ENCODE measurements at regions not wholly inside any gene's neighbourhood (a gene's known extent, or its start where the extent isn't known, plus 50 kb on each side); places are given as distances from the start of the nearest gene placed in this dataset.

DNA sequence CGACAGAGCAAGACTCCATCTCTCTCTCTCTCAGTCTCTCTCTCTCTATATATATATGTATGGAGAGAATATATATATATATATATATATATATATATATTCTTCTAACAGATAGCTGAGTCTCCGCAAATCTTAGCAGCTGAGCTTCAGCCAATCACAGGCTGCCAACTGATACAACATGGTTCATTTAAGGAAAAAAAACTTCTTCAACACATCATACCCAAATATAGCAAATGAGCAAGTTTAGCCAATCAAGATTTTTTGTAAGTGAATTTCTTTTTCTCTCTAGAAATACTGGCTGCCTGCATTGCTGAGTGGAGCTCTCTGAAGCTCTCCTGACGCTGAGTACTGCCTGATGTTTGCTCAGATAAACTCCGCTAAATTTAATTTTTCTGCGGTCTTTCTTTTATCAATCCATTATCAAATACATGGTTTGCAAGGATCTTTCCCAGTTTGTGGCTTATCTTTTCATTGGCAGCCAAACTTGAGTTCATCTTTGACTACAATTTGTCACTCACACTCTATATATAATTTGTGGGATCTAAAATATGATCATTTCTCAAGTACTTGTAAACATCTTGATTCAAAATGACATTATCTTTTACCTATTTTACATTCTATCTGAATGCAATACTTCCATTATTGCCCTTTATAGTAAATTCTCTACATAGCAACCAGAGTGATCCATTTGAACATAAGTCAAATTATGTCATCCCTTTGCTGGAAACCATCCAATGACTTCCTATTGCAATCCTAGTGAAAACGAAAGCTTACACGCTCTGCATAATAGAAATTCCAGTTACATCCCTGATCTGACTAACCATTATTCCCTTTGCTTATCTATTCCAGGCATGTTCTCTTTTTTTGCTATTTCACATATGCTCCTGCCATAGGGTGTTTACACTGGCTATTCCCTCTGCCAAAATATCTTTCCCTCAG lies 2131.7 kb downstream of the MRPL39 start:
- Histone ChIP-seq H3K4me3 (replicated peaks in 1 of 3; ENCODE audit: insufficient read depth in 1 of 3, low read depth in 1 of 3, low read length in 3 of 3) (no peak overlapping the region), H3K9me3 (replicated peaks; ENCODE audit: control insufficient read depth, insufficient read depth, low read length) (no peaks in the 10 kb centered on the region), H3K4me2 (ENCODE audit: insufficient read depth, low read length) (no peak overlapping the region), H3K9ac (replicated peaks; ENCODE audit: extremely low read depth, insufficient read depth, low read length) (no peak overlapping the region), H3K4me1 (ENCODE audit: control insufficient read depth, extremely low read depth, insufficient read depth, low read length) (no peaks in the 10 kb centered on the region), H3K79me2 (ENCODE audit: control insufficient read depth, insufficient read depth, low read length) (no peaks in the 10 kb centered on the region), H4K20me1 (replicated peaks; ENCODE audit: control insufficient read depth, extremely low read depth, insufficient read depth, low read length) (no peaks in the 10 kb centered on the region), H2AFZ (ENCODE audit: low read depth, low read length) (no peak overlapping the region), H3K27me3 (ENCODE audit: control insufficient read depth in 2 of 2, insufficient read depth in 2 of 2, low read length in 2 of 2) (no peaks in the 10 kb centered on the region), H3K27ac (ENCODE audit: insufficient read depth, low read depth, low read length) (no peak overlapping the region), H3K9me1 (replicated peaks; ENCODE audit: control insufficient read depth, extremely low read depth, insufficient read depth, low read length) (no peaks in the 10 kb centered on the region), H3K36me3 (ENCODE audit: control insufficient read depth in 2 of 2, extremely low read depth in 1 of 2, insufficient read depth in 2 of 2, low read length in 2 of 2) (no peaks in the 10 kb centered on the region)
- ChIA-PET CTCF (no interaction called here), POLR2A (no interaction called here)
- dilution Hi-C loops (cut with MboI; ENCODE audit: extremely low pct_ligation_motif_present, low sequenced_read_pairs) = no loop called here
- intact Hi-C loops (cut with micrococcal nuclease) = no loop called here
- TF ChIP-seq GATA2 (IDR thresholded peaks at IDR 0.05; ENCODE audit: insufficient read depth, insufficient read length, low read depth, low read length) = no peak
- TF ChIP-seq POLR2AphosphoS5 (IDR thresholded peaks at IDR 0.05; ENCODE audit: insufficient read depth, low read depth, low read length) = no peak
- no peak for TF ChIP-seq MAX (IDR thresholded peaks at IDR 0.05; ENCODE audit: insufficient read depth, insufficient read length)
- TF ChIP-seq FOS (IDR thresholded peaks at IDR 0.05; ENCODE audit: borderline replicate concordance, insufficient read depth, low read length) = no peak
- no peak for TF ChIP-seq EZH2 (IDR thresholded peaks at IDR 0.05; ENCODE audit: borderline replicate concordance, low read depth, low read length, severe bottlenecking)
- TF ChIP-seq CTCF (IDR thresholded peaks at IDR 0.05; ENCODE audit: extremely low read depth in 1 of 2, insufficient read depth in 1 of 2, low read depth in 1 of 2, low read length in 2 of 2) = no peak
- no peak for TF ChIP-seq POLR2A (IDR thresholded peaks at IDR 0.05; ENCODE audit: low read depth, low read length)
- no peak for TF ChIP-seq JUN (IDR thresholded peaks at IDR 0.05; ENCODE audit: borderline replicate concordance, insufficient read depth, insufficient read length, low read depth)
- no peak for TF ChIP-seq MYC (IDR thresholded peaks at IDR 0.05; ENCODE audit: low read depth, low read length)
- DNase-seq (ENCODE audit: low read depth, low spot score) (peak; percentile 1), FAIRE-seq (no peak)
- BruUV-seq (replicated peaks) = no TSS peak

All from endothelial cell of umbilical vein (primary cell).